NCI-H2029 (cell line): ENCODE measurements at regions not wholly inside any gene's neighbourhood (a gene's known extent, or its start where the extent isn't known, plus 50 kb on each side); places are given as distances from the start of the nearest gene placed in this dataset.

ENCODE experiments used
- DNase-seq: peaks from one replicate; lab custom pipeline; 2025; lab: John Stamatoyannopoulos, UW

DNA sequence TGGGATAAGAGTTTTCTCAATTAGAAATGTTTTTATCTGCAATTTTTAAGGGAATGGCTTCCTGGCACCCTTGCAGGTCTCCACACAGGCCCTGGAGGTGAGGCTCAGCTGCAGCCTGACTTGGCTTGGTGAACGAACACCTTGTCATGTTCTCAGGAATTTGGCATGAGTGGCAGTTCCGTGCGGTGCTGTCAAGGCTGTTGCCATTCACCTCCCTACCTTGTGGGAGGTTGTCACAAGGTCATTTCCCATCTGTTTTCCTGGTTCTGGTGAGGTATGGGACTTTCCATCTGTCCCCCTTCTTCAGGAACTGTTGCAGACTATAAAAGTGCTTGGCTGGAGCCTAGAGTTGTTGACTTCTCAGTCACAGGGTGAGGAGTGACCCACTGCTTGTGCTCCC is 82.9 kb downstream of the ELOVL4 start:
- no peak for DNase-seq

- DNase-seq = no peak
Measured at GRCh38 chr6:79864001-79864400, 83.4 kb downstream of the ELOVL4 start.

- DNase-seq = no peak
Measured at GRCh38 chr6:79863566-79863965, 83.8 kb downstream of the ELOVL4 start.

GRCh38 chr6:79862711-79863110 is 84.6 kb downstream of the ELOVL4 start:
- no peak for DNase-seq

DNA sequence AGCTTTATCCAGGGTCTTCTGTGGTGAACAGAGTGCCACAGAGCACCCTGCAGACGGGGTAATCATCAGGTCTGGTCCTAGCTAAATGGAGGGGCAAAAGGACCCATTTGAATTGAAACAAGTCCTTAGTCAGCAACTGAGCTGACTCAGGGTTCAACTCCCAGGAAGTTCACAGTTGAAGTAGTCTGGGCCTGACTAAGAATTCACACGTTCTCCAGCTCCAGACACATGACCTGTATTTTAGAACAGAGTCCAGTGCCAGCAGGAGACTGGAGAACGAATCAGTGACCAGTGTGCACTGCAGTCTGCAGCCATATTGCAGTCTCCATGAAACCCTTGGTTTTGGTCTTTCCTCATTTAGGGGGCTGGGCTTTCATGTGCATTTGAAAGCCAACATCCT is 85.2 kb downstream of the ELOVL4 start:
- no peak for DNase-seq

DNA sequence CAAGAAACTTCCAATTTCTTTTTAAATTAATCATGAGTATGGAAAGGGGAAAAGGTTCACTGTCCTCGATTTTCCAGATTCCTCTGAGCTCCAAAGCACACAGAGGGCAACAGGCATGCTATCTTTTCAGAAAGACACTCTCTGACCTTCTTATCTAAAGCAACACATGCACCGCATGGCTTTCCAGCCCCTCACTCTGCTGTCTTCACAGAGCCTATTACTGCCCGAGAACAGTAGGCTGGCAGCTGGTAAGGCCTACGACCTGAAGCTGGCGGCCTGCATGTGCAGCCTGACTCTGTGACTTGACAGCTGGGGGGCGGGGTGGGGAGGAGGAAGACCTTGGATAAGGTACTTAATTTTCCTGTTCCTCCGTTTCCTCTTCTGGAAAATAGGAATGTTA is 86.3 kb downstream of the ELOVL4 start:
- no peak for DNase-seq

DNA sequence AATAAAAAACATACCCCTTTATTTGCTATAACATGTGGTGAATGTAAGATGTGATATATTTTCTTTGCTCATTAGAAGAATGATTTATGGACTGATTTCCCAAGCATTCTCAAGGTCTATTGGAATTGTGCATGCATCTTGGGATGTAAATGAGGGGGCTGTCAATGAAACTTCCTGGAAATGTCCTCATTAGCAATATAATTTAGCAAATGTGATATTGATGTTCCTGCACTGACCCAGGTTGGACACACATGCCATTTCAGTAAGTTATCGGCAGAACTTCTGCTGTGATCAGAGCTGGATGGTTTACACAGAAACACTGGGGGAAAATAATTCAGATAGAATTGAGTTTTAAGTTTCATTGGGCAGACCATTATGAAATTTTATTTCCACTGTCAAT is 99.9 kb downstream of the ELOVL4 start:
- no peak for DNase-seq

GRCh38 chr6:79842376-79843040 is 104.8 kb downstream of the ELOVL4 start:
- no peak for DNase-seq

DNA sequence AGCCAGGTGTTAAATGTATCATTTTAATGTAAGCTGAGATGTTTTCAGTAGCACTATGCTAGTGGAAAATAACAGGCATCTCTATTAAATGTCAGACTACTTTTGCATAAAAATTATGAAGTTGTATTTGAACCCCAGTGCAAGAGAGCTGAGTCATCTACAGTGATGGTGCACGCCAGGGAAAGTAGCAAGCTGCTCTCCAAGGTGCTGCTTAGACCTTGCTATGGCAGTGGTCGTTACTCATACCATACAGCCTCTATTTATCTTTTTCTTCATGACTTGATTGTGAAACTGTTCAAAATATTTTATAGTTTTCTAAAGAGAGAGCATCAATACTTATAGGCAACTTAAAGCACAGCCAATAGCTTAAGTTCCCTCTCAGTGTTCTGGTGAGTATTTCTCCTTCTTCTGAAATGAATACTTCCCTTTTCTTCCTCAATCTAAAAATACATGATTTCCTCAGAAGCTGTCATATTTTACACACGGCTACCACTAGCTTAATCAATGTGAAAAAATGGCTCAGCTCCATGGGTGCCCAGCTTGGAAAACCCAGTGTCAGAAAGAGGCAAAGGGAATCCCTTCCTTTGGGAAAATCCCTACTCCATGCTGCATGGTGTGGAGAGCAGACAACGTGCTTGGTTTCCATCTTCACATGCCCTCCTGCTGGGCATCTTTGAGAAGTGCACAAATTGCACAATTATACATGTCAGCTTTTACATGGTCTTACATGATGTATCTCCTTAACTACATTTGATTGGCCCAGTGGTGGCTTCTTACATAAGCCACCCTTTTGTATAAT is 105.6 kb downstream of the ELOVL4 start:
- DNase-seq = no peak

GRCh38 chr6:79838851-79839250 is 108.5 kb downstream of the ELOVL4 start:
- DNase-seq = no peak

DNA sequence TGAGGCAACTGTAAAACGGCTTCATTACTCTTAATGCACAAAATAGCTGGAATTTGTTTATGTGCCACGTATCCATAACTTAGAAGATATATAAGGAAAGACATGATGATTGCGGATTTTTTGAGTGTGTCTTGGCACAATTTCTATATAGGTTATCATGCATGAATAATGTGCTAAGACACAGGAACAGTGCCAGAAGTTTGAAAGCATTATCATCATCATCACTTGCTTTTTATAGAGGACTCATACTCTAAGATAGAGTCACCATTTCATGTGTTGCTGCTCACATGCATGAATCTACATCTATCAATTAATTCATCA is 113.4 kb downstream of the ELOVL4 start:
- DNase-seq = no peak

GRCh38 chr6:79833264-79833963 is 113.9 kb downstream of the ELOVL4 start:
- no peak for DNase-seq

GRCh38 chr6:79832723-79833122 is 114.6 kb downstream of the ELOVL4 start:
- no peak for DNase-seq

DNA sequence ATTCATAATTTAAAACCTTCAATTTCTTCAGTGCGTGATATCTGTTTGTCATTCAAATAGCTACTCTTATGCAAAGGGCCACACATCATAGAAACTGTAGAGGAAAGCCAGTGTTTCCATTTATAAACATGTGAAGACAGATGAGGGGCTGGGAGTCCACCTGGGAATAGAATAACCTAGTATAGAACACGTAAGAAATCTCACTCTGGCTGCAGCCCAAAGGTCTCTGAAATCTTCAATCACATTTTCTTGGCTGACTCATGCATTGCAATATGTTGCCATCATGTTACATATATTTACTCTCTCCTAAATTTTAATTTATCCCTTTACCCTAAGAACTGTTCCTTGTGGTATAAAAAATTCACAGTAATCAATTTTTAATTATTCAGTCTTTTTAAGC is 123.2 kb downstream of the ELOVL4 start:
- no peak for DNase-seq

DNA sequence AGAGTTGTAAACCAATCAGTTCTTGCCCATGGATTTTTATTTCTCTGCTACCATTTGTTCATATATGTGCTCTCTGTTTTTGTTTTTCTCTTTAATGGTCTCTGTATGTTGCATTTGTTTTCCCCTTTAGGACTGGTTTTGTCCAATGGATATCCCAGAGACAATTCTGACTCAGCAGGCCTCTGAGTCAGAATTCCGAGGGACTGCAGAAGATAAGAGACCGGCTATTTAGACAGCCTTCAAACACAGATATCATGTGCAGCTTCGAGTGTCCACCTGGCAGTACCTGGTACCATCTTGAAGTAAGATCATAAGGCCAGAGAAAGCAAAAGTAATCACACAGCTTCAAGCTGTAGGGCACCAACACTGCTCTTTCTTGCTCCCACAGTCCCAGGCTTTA is 125.5 kb downstream of the ELOVL4 start:
- no peak for DNase-seq

DNA sequence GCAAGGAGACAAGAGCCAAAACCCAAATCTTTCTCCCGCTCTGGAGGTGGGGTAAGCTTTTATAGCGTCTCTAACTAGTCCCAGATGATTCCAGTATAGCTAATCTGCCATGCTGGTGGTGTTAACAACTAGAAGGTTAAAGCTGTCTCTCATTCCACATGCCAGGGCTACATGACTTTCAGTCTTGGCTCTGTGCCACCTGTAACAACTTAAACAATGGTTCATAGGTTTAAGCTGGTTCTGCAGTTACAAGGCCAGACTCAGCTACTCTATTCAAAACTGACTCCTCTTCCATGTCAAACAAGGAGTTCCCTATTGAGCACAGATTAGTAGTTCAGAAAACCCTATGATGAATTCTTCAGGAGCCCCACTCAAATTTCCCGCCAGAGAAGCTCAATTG is 128.9 kb downstream of the ELOVL4 start:
- DNase-seq = no peak

- no peak for DNase-seq
Measured at GRCh38 chr6:79814940-79815339, 132.4 kb downstream of the ELOVL4 start.

DNA sequence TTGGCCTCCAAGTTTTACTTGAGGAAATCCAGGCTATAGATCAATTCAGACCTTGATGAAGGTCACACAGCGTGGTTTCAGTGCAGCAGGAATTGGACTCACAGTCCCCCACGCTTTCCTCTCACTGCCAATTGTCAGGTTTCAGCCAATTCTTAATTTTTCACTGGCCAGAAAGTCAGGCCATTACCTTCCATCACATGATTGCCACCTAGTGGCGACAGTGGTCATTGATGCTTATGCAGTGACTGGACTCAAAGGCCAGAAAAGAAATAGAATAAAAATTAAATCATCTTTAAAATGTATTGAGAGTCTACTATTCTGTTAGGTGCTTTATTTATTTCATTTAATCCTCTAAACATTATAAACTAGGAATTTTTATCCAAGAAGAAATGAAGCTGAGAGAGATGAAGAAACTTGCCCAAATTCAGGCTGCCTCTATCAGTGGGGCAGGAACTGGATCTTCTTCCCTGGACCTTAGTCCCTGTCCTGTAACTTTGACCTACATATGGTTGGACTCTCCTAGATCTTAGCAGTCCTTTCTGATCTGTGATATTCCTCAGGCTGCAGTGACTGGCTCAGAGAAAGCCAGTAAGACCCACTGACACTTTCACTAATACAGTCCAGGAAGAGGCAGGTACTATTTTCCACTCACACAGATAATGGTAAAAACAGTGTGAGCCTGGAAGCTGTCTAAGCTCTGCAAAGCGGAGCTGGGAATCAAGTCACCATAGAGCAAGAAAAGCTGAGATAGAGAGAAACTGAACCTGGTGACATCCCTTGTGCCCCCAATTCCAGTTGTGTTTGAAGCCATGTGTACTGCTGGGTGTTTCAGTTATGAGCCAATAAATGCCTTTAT is 133.3 kb downstream of the ELOVL4 start:
- peak; percentile 46 for DNase-seq

- DNase-seq = no peak
Measured at GRCh38 chr6:79813143-79813850, 134.1 kb downstream of the ELOVL4 start.

- peak; percentile 30 for DNase-seq
Measured at GRCh38 chr6:79812195-79812594, 135.2 kb downstream of the ELOVL4 start.

DNA sequence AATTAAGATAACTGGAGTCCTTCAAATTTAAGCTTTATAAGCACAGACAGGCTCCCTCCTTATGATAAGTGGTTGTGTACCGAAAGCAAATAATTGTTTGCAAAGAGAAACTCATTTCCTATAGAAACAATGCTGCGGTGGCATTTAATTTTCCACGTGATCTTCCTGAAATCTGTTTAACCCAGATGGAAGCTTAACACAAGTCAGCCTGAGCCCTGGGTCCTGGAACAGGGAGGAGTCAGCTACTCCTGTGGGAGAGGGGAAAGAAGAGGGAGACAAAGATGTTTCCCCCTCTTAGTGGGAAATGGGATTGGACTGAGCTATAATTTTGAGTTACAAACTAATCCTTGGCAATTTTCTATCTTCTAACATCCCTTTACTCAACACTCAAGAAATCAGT is 136.5 kb downstream of the ELOVL4 start:
- no peak for DNase-seq
